HEK293T (cell line): ENCODE measurements at regions not wholly inside any gene's neighbourhood (a gene's known extent, or its start where the extent isn't known, plus 50 kb on each side); places are given as distances from the start of the nearest gene placed in this dataset.

ENCODE experiments used
- CTCF ChIA-PET: fragments of 350-600 bp; formaldehyde crosslinking; extraction: SDS; loops from one replicate; lab custom pipeline; 2021; ENCODE audit warnings: antibody characterized with exemption, inconsistent platforms; lab: Yijun Ruan, JAX
- POLR2A ChIA-PET: fragments of 350-600 bp; formaldehyde crosslinking; extraction: SDS; loops from one replicate; lab custom pipeline; 2020; ENCODE audit warnings: antibody characterized with exemption, inconsistent platforms; lab: Yijun Ruan, JAX
- DNase-seq: peaks from one replicate; pipeline ENCODE4 v3.0.0; 2012; ENCODE audit warnings: mixed read lengths; ENCODE audit errors: extremely low spot score
- ARNT ChIP-seq: fragments of 450-650 bp; IDR thresholded peaks from 2 replicates; pipeline ENCODE4 v1.6.1; 2017; ENCODE audit warnings: mild to moderate bottlenecking
- BHLHE40 ChIP-seq: fragments of 450-650 bp; IDR thresholded peaks from 2 replicates; pipeline ENCODE4 v1.6.1; 2016; ENCODE audit warnings: mild to moderate bottlenecking, moderate library complexity, borderline replicate concordance
- CTBP1 ChIP-seq: fragments of 450-650 bp; IDR thresholded peaks from 2 replicates; pipeline ENCODE4 v1.6.1; 2016; ENCODE audit warnings: borderline replicate concordance
- ELF4 ChIP-seq: fragments of 450-650 bp; IDR thresholded peaks from 2 replicates; pipeline ENCODE4 v1.6.1; 2017; ENCODE audit warnings: antibody characterized with exemption
- FOXA1 ChIP-seq: fragments of 450-650 bp; IDR thresholded peaks from 2 replicates; pipeline ENCODE4 v1.6.1; 2016; ENCODE audit warnings: mild to moderate bottlenecking
- FOXK2 ChIP-seq: fragments of 450-650 bp; IDR thresholded peaks from 2 replicates; pipeline ENCODE4 v1.6.1; 2016; ENCODE audit warnings: mild to moderate bottlenecking
- FOXM1 ChIP-seq: fragments of 450-650 bp; IDR thresholded peaks from 2 replicates; pipeline ENCODE4 v1.6.1; 2017; ENCODE audit warnings: mild to moderate bottlenecking, borderline replicate concordance
- HDGF ChIP-seq: fragments of 450-650 bp; IDR thresholded peaks from 2 replicates; pipeline ENCODE4 v1.6.1; 2017; ENCODE audit warnings: antibody characterized with exemption, borderline replicate concordance
- L3MBTL2 ChIP-seq: fragments of 450-650 bp; conservative IDR thresholded peaks from 2 replicates; pipeline ENCODE4 v1.6.1; 2016; ENCODE audit warnings: mild to moderate bottlenecking
- LEF1 ChIP-seq: fragments of 450-650 bp; IDR thresholded peaks from 2 replicates; pipeline ENCODE4 v1.6.1; 2017; ENCODE audit warnings: mild to moderate bottlenecking, borderline replicate concordance
- NFRKB ChIP-seq: fragments of 450-650 bp; IDR thresholded peaks from 2 replicates; pipeline ENCODE4 v1.6.1; 2016; ENCODE audit warnings: mild to moderate bottlenecking, moderate library complexity
- PKNOX1 ChIP-seq: fragments of 450-650 bp; IDR thresholded peaks from 2 replicates; pipeline ENCODE4 v1.6.1; 2016
- SP1 ChIP-seq: fragments of 450-650 bp; IDR thresholded peaks from 2 replicates; pipeline ENCODE4 v1.6.1; 2017
- SUZ12 ChIP-seq: fragments of 450-650 bp; IDR thresholded peaks from 2 replicates; pipeline ENCODE4 v1.6.1; 2016; ENCODE audit warnings: mild to moderate bottlenecking
- TARDBP ChIP-seq: fragments of 450-650 bp; IDR thresholded peaks from 2 replicates; pipeline ENCODE4 v1.6.1; 2016
- ZNF384 ChIP-seq: fragments of 450-650 bp; IDR thresholded peaks from 2 replicates; pipeline ENCODE4 v1.6.1; 2016

DNA sequence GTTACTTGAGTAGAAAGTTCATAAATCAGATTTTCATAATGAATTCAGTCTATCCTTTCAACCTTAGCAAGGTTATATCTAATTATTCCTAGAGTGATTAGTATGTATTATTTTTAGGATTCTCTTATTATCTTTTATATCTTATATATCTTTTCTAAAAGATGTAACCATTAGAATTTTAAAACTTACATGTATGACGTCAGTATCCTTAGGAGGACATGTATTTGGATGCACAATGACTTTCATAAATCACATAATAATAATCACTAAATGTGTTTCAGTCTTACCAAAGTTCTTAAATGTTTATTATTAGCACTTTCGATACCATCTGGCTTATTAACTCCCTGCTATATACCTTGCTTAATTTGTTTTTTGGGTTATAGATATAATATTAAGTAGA, 1400.5 kb upstream of the IGFBP7 start:
- POLR2A ChIA-PET, result no interaction called here
- CTCF ChIA-PET, result no interaction called here
- no peak for DNase-seq
- TF ChIP-seq ZNF384 (no peak), FOXK2 (no peak), ELF4 (no peak), NFRKB (no peak), FOXA1 (no peak), TARDBP (no peak), LEF1 (no peak), L3MBTL2 (no peak)

DNA sequence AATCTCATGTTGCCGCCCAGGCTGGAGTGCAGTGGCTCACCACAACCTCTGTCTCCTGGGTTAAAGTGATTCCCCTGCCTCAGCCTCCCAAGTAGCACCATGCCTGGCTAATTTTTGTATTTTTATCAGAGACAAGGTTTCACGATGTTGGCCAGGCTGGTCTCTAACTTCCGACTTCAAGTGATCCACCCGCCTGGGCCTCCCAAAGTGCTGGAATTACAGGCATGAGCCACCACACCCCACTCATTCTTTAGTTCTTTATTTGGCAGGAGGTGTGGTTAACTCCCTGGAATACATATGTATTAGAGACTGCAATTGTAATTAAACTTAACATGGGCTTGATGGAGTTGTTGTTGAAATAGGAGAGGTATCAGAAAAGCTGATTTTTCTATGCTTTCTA, 1396.9 kb upstream of the IGFBP7 start:
- DNase-seq, result no peak
- TF ChIP-seq LEF1 (no peak), TARDBP (no peak), BHLHE40 (no peak), ARNT (no peak), PKNOX1 (no peak), CTBP1 (no peak), SUZ12 (no peak), FOXK2 (no peak), NFRKB (no peak), HDGF (no peak), FOXM1 (no peak)
- ChIA-PET CTCF (no interaction called here), POLR2A (no interaction called here)

GRCh38 chr4:58502839-58503238, 1392.7 kb upstream of the IGFBP7 start:
- TF ChIP-seq CTBP1 (no peak), LEF1 (no peak), PKNOX1 (no peak), ELF4 (no peak), SP1 (no peak), BHLHE40 (no peak)
- DNase-seq, result no peak
- ChIA-PET CTCF (no interaction called here), POLR2A (no interaction called here)

- CTCF ChIA-PET, result no interaction called here
- TF ChIP-seq ZNF384, result no peak
- TF ChIP-seq FOXM1, result no peak
- no peak for TF ChIP-seq FOXA1
- no peak for TF ChIP-seq CTBP1
- no peak for TF ChIP-seq ARNT
- no peak for TF ChIP-seq FOXK2
- TF ChIP-seq TARDBP, result no peak
- TF ChIP-seq PKNOX1, result no peak
- TF ChIP-seq LEF1, result no peak
- TF ChIP-seq ELF4, result no peak
- TF ChIP-seq BHLHE40, result no peak
- TF ChIP-seq SUZ12, result no peak
- TF ChIP-seq HDGF, result no peak
- no peak for TF ChIP-seq L3MBTL2
- no peak for TF ChIP-seq SP1
- TF ChIP-seq NFRKB, result no peak
Measured at GRCh38 chr4:58499182-58499581, 1389.0 kb upstream of the IGFBP7 start.

DNA sequence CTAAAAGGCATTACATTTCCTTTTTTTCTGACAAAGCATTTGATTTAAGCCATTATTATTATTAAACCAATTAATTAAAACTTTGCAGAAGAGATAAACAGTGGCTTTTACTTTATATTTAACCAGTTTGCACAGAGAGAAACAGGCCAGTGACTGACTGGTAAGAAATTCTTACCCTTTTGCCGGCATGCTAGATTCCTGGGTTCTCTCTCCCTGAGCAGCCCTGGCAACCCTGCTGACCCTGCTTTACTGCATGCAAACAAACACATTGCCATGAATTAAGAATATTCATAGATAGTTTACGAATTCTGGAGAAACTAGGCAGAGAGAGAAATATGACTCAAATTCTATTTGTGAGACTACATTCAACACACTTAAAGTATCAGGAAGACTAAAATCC, 1381.4 kb upstream of the IGFBP7 start:
- ChIA-PET CTCF (no interaction called here), POLR2A (no interaction called here)
- DNase-seq, result no peak
- TF ChIP-seq TARDBP, result no peak
- TF ChIP-seq NFRKB, result no peak
- no peak for TF ChIP-seq CTBP1
- no peak for TF ChIP-seq ZNF384
- no peak for TF ChIP-seq LEF1
- no peak for TF ChIP-seq BHLHE40
- TF ChIP-seq SP1, result no peak
- no peak for TF ChIP-seq FOXM1
- no peak for TF ChIP-seq FOXA1
- no peak for TF ChIP-seq FOXK2
- no peak for TF ChIP-seq PKNOX1
- no peak for TF ChIP-seq SUZ12
- TF ChIP-seq L3MBTL2, result no peak
- TF ChIP-seq ELF4, result no peak
- TF ChIP-seq ARNT, result no peak
- TF ChIP-seq HDGF, result no peak

More at GRCh38 chr4:58499182-58499581, 1389.0 kb upstream of the IGFBP7 start:
- POLR2A ChIA-PET, result no interaction called here
- DNase-seq, result no peak

GRCh38 chr4:58477950-58478349, 1367.8 kb upstream of the IGFBP7 start:
- ChIA-PET POLR2A (no interaction called here), CTCF (no interaction called here)
- DNase-seq, result no peak
- TF ChIP-seq ZNF384 (no peak), L3MBTL2 (no peak), FOXK2 (no peak), HDGF (no peak), FOXM1 (no peak), ARNT (no peak), PKNOX1 (no peak), SP1 (no peak), CTBP1 (no peak), SUZ12 (no peak), TARDBP (no peak), ELF4 (no peak), FOXA1 (no peak), LEF1 (no peak), BHLHE40 (no peak), NFRKB (no peak)
